ENCODE measurements at regions not wholly inside any gene's neighbourhood (a gene's known extent, or its start where the extent isn't known, plus 50 kb on each side); places are given as distances from the start of the nearest gene placed in this dataset.

- TF ChIP-seq, protein P1, sequence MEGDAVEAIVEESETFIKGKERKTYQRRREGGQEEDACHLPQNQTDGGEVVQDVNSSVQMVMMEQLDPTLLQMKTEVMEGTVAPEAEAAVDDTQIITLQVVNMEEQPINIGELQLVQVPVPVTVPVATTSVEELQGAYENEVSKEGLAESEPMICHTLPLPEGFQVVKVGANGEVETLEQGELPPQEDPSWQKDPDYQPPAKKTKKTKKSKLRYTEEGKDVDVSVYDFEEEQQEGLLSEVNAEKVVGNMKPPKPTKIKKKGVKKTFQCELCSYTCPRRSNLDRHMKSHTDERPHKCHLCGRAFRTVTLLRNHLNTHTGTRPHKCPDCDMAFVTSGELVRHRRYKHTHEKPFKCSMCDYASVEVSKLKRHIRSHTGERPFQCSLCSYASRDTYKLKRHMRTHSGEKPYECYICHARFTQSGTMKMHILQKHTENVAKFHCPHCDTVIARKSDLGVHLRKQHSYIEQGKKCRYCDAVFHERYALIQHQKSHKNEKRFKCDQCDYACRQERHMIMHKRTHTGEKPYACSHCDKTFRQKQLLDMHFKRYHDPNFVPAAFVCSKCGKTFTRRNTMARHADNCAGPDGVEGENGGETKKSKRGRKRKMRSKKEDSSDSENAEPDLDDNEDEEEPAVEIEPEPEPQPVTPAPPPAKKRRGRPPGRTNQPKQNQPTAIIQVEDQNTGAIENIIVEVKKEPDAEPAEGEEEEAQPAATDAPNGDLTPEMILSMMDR (IDR thresholded peaks at IDR 0.05; ENCODE audit: insufficient read depth, low read length): no peak
- DNase-seq (ENCODE audit: low read depth): no peak
- H3K4me3 ChIP-seq (ENCODE audit: low read depth, low read length): no peak overlapping the region
Measured at GRCh38 chr2:128500138-128500800, 181.6 kb upstream of the HS6ST1 start.

DNA sequence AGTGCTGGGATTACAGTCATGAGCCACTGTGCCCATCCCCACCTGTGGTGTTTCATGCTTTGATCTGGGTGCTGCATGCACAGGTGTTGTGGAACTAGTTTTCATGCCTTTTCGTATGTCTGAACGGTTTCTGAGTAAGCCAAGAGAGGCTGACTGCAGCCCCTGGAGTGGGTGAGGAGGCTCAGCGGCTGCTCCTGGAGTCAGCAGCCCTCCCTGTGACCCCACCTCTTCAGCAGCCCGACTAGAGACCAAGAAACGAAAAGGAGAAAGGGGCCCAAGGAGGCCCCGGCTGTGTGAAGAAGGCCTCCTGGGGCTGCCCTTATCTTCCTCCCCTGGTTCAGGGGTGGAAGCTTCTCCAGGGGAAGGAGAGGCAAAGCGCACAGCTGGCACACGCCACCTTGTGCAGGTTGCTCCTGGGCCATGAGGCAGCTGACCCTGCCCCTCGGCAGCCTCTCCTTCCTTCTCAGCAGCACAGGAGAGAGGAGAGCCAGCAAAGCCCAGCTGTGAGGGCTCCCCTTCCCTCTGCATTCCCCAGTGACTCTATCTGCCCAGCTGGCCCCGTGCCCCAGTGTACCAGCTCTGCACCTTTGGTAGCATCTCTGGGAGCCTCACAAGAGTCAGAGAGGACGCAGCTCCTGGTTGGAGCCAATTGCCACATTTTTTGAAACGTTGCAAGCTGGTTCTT, 182.5 kb upstream of the HS6ST1 start:
- no peak for DNase-seq (ENCODE audit: low read depth)
- no peak overlapping the region for H3K4me3 ChIP-seq (ENCODE audit: low read depth, low read length)
- TF ChIP-seq, protein P1 (IDR thresholded peaks at IDR 0.05; ENCODE audit: insufficient read depth, low read length): no peak

- DNase-seq (ENCODE audit: low read depth): no peak
- no peak overlapping the region for H3K4me3 ChIP-seq (ENCODE audit: low read depth, low read length)
- TF ChIP-seq, protein P1 (IDR thresholded peaks at IDR 0.05; ENCODE audit: insufficient read depth, low read length): no peak
Measured at GRCh38 chr2:128501700-128502099, 183.0 kb upstream of the HS6ST1 start.

GRCh38 chr2:128502200-128502599, 183.5 kb upstream of the HS6ST1 start:
- H3K4me3 ChIP-seq (ENCODE audit: low read depth, low read length): no peak overlapping the region
- TF ChIP-seq, protein P1 (IDR thresholded peaks at IDR 0.05; ENCODE audit: insufficient read depth, low read length): no peak
- DNase-seq (ENCODE audit: low read depth): no peak

DNA sequence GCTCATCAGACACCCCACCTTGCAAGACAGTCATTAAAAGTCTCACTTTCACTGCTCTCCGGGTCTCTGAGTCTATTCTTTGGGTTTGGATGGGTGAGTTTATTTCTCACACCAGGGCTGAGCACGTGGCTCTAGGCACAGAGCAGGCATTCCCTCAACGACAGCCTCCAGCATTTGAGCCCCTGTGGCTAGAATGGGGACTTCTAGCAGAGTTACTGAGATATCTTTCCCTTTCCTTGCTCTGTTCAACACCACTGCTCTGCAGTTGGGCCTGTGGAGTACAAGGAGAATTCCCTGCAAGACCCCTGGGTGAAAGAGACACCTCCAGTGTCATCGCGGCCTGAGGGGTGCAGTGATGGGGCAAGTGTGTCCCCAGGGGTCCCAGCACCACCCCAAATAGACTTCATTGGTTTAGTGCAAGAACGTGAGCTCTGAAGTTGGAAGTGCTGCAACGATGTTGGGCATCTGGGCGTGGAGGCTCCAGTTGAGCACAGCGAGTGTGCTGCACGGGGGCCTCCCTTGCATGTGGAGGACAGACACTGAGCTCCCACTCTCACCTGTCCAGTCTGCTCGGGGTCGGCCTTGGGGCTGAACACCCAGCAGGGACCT, 184.1 kb upstream of the HS6ST1 start:
- H3K4me3 ChIP-seq (ENCODE audit: low read depth, low read length): no peak overlapping the region
- TF ChIP-seq, protein P1 (IDR thresholded peaks at IDR 0.05; ENCODE audit: insufficient read depth, low read length): no peak
- no peak for DNase-seq (ENCODE audit: low read depth)

- H3K4me3 ChIP-seq (ENCODE audit: low read depth, low read length): no peak overlapping the region
- peak; percentile 6 for DNase-seq (ENCODE audit: low read depth)
- TF ChIP-seq, protein P1 (IDR thresholded peaks at IDR 0.05; ENCODE audit: insufficient read depth, low read length): no peak
Measured at GRCh38 chr2:128503399-128504245, 185.0 kb upstream of the HS6ST1 start.

All from fibroblast of the aortic adventitia (primary cell).